ENCODE measurements at regions not wholly inside any gene's neighbourhood (a gene's known extent, or its start where the extent isn't known, plus 50 kb on each side); places are given as distances from the start of the nearest gene placed in this dataset.
"Not testable (repeated sequence)": the region's sequence is repeated elsewhere in the genome, so short reads cannot be mapped to it uniquely, and the experiment has no call there.

DNA sequence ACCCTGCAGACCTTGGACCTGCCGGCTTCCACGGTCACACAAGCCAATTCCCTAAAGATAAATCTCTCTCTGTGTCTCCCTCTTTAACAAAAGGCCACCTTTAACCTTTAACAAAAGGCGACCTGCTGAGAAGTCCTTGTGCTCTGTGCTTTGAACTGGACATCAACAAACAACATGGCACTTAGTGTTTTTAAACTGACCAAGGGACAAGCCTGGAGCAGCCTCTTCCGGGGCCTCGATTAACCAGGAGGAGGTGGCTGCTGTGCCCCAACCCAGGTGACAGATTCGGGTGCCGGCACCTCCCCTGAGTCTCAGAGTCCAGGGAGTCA is 135.3 kb downstream of the RTP5 start:
- no peaks in the 10 kb centered on the region; a peak in 1 of 7 replicates for H3K36me3 Mint-ChIP-seq (ENCODE audit: insufficient read depth in 1 of 3, low read depth in 3 of 3)
- H3K4ac ChIP-seq (ENCODE audit: low read depth, low read length): no peak overlapping the region
- H3K79me2 ChIP-seq (ENCODE audit: insufficient read depth, low read length): no peaks in the 10 kb centered on the region
- H3K27ac ChIP-seq (ENCODE audit: insufficient read length, low read depth, low read length): no peak overlapping the region
- H3K23me2 ChIP-seq (ENCODE audit: insufficient read length, low read depth, low read length, poor library complexity, severe bottlenecking): no peaks in the 10 kb centered on the region
- peaks cover 19% of the 10 kb centered on the region for H3K27me3 Mint-ChIP-seq (ENCODE audit: low read depth)
- no peak for DNase-seq
- no peak overlapping the region for H2BK120ac ChIP-seq (ENCODE audit: low read depth, low read length, poor library complexity, severe bottlenecking)
- no peak overlapping the region for H3K9ac ChIP-seq (ENCODE audit: extremely low read depth, insufficient read length, low read length)
- H3T11ph ChIP-seq (ENCODE audit: low read length): no peak overlapping the region
- H3K79me1 ChIP-seq (ENCODE audit: insufficient read depth, low read depth, low read length, poor library complexity, severe bottlenecking): no peaks in the 10 kb centered on the region
- H3K9me3 Mint-ChIP-seq: peaks cover 6 to 17% of the 10 kb centered on the region in 2 experiments; a peak in 4 of 5 replicates
- H4K8ac ChIP-seq (replicated peaks; ENCODE audit: insufficient read length, low read depth, low read length): no peak overlapping the region
- no peak overlapping the region for H2BK15ac ChIP-seq (ENCODE audit: low read depth, low read length)
- no peak overlapping the region for H3K4me2 ChIP-seq (ENCODE audit: insufficient read depth, insufficient read length, low read length)
- H2BK12ac ChIP-seq (ENCODE audit: insufficient read length, low read depth, low read length): no peak overlapping the region
- H3K27ac Mint-ChIP-seq: no peak overlapping the region
- WGBS (ENCODE audit: extremely low coverage, insufficient read length, low lambda C conversion rate): no CpG with 5 or more reads among the region's 7 CpGs
- no peaks in the 10 kb centered on the region for H3K27me3 ChIP-seq (ENCODE audit: insufficient read depth, low read length)
- H2AFZ ChIP-seq (ENCODE audit: low read length): no peak overlapping the region
- TF ChIP-seq, protein P1, sequence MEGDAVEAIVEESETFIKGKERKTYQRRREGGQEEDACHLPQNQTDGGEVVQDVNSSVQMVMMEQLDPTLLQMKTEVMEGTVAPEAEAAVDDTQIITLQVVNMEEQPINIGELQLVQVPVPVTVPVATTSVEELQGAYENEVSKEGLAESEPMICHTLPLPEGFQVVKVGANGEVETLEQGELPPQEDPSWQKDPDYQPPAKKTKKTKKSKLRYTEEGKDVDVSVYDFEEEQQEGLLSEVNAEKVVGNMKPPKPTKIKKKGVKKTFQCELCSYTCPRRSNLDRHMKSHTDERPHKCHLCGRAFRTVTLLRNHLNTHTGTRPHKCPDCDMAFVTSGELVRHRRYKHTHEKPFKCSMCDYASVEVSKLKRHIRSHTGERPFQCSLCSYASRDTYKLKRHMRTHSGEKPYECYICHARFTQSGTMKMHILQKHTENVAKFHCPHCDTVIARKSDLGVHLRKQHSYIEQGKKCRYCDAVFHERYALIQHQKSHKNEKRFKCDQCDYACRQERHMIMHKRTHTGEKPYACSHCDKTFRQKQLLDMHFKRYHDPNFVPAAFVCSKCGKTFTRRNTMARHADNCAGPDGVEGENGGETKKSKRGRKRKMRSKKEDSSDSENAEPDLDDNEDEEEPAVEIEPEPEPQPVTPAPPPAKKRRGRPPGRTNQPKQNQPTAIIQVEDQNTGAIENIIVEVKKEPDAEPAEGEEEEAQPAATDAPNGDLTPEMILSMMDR (conservative IDR thresholded peaks at IDR 0.05): no peak
- no peak overlapping the region for H3K56ac ChIP-seq (ENCODE audit: insufficient read length, low read depth, low read length)
- no peaks in the 10 kb centered on the region for H4K20me1 ChIP-seq (ENCODE audit: control insufficient read depth, insufficient read depth, insufficient read length)
- H3K4me3 Mint-ChIP-seq: no peak overlapping the region
- no peaks in the 10 kb centered on the region for H3K9me3 ChIP-seq (ENCODE audit: control insufficient read depth, low read depth, low read length)
- H3K14ac ChIP-seq (ENCODE audit: insufficient read depth, low read length): no peak overlapping the region
- H2BK5ac ChIP-seq (ENCODE audit: insufficient read length, low read length): no peak overlapping the region
- H3K4me1 Mint-ChIP-seq: peaks cover 0 to 4% of the 10 kb centered on the region in 2 experiments; a peak in 1 of 4 replicates
- H2AK5ac ChIP-seq (ENCODE audit: insufficient read length, low read length): no peak overlapping the region
- no peak overlapping the region for H4K5ac ChIP-seq (ENCODE audit: insufficient read length, low read depth, low read length)
- H3K18ac ChIP-seq (ENCODE audit: insufficient read length, low read depth, low read length): no peak overlapping the region
- no peak overlapping the region for H4K91ac ChIP-seq (ENCODE audit: insufficient read length, low read depth, low read length)
- H3K23ac ChIP-seq (ENCODE audit: insufficient read length, low read depth, low read length): no peak overlapping the region
- no peaks in the 10 kb centered on the region for H3K4me1 ChIP-seq (ENCODE audit: insufficient read depth, low read length)
- no peak overlapping the region for H2BK20ac ChIP-seq (ENCODE audit: low read depth, low read length, poor library complexity, severe bottlenecking)

DNA sequence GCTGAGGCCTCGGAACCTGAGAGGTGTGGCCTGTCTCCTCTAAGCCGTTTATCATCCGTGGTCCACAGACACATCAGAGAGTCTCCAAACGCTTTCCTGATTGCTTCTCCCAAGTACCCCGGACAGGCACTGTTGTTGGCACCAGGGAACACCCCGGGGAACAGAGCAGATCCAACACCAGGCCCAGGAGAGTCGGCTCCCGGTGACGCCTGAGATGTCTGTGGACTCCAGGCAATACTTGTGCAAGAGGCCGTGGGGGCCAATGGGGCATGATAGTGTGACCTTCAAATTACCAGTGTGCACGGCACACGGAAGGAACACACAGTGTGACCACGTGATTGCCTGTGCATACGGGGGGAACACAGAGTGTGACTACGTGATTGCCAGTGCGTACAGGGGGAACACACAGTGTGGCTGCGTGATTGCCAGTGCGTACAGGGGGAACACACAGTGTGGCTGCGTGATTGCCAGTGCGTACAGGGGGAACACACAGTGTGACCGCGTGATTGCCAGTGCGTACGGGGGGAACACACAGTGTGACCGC is 136.6 kb downstream of the RTP5 start:
- not testable (repeated sequence) for H2BK15ac ChIP-seq (ENCODE audit: low read depth, low read length); H2BK120ac ChIP-seq (ENCODE audit: low read depth, low read length, poor library complexity, severe bottlenecking); H4K8ac ChIP-seq (replicated peaks; ENCODE audit: insufficient read length, low read depth, low read length); H4K5ac ChIP-seq (ENCODE audit: insufficient read length, low read depth, low read length); H3K56ac ChIP-seq (ENCODE audit: insufficient read length, low read depth, low read length); H3K79me2 ChIP-seq (ENCODE audit: insufficient read depth, low read length); H3K4ac ChIP-seq (ENCODE audit: low read depth, low read length); H3K4me2 ChIP-seq (ENCODE audit: insufficient read depth, insufficient read length, low read length); H2AFZ ChIP-seq (ENCODE audit: low read length); DNase-seq; H4K91ac ChIP-seq (ENCODE audit: insufficient read length, low read depth, low read length); H3K14ac ChIP-seq (ENCODE audit: insufficient read depth, low read length); H3K36me3 Mint-ChIP-seq (ENCODE audit: insufficient read depth in 1 of 3, low read depth in 3 of 3); H2AK5ac ChIP-seq (ENCODE audit: insufficient read length, low read length); H3K9ac ChIP-seq (ENCODE audit: extremely low read depth, insufficient read length, low read length); H2BK12ac ChIP-seq (ENCODE audit: insufficient read length, low read depth, low read length); H3T11ph ChIP-seq (ENCODE audit: low read length); H3K4me1 Mint-ChIP-seq; H3K27ac ChIP-seq (ENCODE audit: insufficient read length, low read depth, low read length); H3K23ac ChIP-seq (ENCODE audit: insufficient read length, low read depth, low read length); H3K23me2 ChIP-seq (ENCODE audit: insufficient read length, low read depth, low read length, poor library complexity, severe bottlenecking); H4K20me1 ChIP-seq (ENCODE audit: control insufficient read depth, insufficient read depth, insufficient read length); H3K79me1 ChIP-seq (ENCODE audit: insufficient read depth, low read depth, low read length, poor library complexity, severe bottlenecking); H3K18ac ChIP-seq (ENCODE audit: insufficient read length, low read depth, low read length); H3K4me1 ChIP-seq (ENCODE audit: insufficient read depth, low read length); H3K4me3 Mint-ChIP-seq; H3K27me3 ChIP-seq (ENCODE audit: insufficient read depth, low read length); H2BK20ac ChIP-seq (ENCODE audit: low read depth, low read length, poor library complexity, severe bottlenecking); H2BK5ac ChIP-seq (ENCODE audit: insufficient read length, low read length); H3K27ac Mint-ChIP-seq; H3K9me3 ChIP-seq (ENCODE audit: control insufficient read depth, low read depth, low read length)
- H3K27me3 Mint-ChIP-seq (ENCODE audit: low read depth): peaks cover 24% of the 10 kb centered on the region
- peaks cover 8 to 21% of the 10 kb centered on the region in 2 experiments; a peak in 4 of 5 replicates for H3K9me3 Mint-ChIP-seq
- no CpG with 5 or more reads among the region's 25 CpGs for WGBS (ENCODE audit: extremely low coverage, insufficient read length, low lambda C conversion rate)
